Stimulated activated CD4-positive, alpha-beta T cell treated with anti-CD3 and anti-CD28 coated beads, Interleukin-2, amount 100 ng/mL, for 24 hours (primary cell): ENCODE measurements at regions not wholly inside any gene's neighbourhood (a gene's known extent, or its start where the extent isn't known, plus 50 kb on each side); places are given as distances from the start of the nearest gene placed in this dataset.
A peak's percentile ranks its signal among the peaks of the same experiment; 100 is the strongest.

Source experiments
- DNase-seq, 2 donors: peaks; one replicate each; pipeline ENCODE4 v3.0.0-alpha.2; 2020

DNA sequence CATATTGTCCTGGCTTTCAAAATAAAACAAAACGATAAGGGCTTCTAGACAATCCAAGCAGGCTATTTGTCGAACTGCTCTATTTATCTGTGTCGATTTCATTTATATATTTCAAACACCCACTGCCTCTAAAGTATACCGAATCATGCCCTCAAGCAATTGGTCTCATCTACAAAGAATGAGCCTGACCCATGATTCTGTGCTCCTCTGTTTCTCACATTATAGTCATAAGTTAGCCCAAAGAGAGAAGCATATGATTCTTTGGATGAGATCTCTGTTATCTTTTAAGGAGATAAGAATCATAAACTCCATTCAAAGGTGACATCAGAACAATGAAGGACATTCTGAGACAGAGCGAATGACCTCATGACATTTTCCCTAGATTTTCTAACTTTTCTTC, 191.1 kb downstream of the MAP2K6 start:
- no peak for DNase-seq

DNA sequence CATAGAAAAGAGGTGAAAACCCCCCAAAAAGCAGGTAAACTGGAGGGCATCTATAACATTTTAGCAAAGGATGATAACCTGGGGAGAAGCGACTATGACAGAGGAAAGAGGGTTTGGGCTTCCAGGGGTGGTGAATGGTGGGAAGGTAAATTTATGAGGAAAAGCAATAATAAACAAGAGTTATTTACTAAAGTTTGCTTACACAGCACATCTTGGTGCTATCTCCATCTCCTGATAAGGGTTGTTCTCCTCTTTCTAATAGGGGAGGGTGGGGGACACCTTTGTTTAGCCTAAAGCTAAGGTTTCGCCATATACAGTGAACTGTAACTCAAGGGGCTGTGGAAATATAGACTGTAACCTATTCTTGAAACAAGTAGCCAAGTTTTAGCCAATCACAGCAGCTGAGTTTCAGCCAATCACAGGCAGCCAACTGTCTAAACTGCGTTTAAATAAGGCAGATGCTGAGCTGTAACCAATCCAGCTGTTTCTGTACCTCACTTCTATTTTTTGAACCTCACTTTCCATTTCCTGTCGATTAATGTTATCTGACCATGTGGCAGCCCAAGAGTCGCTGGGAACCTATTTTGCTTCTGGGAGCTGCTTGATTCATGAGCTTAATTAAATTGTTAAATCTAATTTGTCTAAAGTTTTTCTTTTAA, 191.8 kb downstream of the MAP2K6 start:
- no peak for DNase-seq

DNA sequence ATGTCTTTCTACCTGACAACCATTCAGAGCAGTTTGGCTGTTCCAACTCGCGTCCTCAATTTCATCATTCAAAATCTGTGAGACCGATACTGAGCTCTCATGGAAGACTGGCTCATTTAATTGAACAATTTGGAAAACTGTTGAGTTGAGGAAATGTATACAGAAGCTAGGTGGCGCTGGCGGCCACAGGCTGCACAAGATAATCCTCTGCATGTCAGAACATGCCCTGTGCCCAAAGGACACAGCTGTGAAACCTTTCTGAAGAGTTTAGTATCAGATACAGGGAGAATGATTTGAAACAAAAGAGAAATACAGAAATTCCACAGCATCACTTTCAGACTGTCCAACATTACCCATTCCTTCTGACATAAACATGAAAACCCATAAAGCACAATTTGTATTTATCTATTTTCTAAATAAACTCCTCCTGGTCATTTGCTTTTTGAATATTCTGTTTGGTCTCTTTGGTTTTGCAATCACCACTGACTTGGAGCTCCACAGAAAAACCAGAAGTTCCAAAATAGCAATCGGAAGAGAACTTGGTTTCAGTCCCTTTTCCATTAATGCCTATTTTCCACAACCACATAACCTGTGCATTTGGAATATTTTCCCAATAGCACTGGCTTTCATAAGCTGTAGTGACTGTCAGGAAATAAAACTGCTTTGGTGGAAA, 192.8 kb downstream of the MAP2K6 start:
- DNase-seq: peak; percentile 17 to 35

DNA sequence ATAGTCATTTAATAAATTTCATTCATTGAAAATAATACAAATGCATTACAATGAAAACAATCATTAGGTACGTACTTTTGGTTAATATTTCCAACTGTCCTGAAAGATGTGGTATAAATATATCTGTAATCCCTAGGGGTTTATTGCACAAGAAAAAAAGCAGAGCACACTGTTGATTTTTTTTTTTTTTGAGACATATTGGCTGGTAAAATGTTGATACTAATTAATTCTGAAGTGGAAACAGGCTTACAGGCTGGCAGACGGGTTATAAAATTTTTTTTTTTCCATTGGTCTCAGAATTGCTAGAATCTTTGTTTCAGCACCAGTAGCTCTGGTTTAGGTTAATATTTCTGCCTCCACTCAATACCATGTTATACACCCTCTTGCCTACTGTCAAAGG, 193.6 kb downstream of the MAP2K6 start:
- DNase-seq: no peak

DNA sequence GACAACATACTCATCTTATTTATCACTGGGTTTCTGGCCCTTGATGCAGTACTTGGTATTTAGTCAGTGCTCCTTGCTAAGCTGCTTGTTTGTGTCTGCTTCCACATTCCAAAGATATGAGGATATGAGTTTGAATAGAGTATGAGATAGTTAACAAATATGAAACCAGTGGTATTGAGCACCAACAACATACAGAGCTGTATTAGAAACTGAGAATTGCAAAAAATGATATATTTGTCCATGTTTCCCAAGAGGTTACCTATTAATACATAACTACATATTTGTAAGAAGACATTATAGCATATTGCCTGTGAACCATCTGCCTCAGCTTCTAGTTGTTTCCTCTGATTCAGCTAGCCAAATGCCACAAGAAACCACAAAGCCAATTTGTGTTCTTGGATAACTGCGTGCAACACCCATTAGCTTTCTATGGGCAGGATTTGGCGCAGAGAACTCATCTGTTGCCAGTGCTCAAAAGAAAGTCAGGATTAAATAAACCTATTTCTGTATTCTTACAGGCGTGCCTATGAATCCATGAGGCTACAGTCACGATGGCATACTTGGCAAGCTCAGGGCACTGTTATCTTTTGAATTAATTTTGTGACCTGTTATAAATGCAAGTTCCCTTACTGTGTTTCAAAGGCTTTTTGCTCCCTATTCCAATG, 194.4 kb downstream of the MAP2K6 start:
- no peak for DNase-seq

DNA sequence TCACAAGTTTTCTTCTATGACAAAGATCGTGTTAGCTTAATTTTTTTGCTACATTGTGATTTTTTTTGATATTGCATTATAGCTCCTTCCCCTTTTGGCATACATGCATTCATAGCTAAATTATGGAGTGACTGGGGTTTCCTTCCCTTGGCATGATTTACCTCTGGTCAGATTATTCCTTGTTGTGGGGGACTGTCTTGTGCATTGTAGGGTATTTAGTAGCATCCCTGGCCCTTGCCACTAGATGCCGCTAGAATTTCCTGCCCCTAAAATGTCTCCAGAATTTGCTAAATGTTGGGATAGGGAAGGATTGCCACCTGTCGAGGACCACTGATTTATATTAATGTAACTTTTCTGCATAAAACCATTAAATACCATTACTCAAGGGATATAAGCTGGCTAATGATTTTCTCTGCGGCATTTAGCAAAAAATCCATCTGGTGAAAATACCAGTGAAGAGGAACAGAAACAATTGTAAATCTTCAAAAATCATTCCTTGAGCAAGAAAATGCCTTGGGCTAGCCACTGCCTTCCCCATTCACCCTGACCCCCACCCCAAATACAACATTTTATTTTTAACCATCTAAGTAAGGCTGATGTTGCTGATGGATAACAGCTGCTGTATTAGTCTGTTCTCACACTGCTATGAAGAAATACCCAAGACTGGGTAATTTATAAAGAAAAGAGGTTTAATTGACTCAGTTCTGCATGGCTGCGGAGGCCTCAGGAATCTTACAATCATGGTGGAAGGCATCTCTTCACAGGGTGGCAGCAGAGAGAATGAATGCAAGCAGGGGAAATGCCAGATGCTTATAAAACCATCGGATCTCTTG, 195.2 kb downstream of the MAP2K6 start:
- DNase-seq: no peak

DNA sequence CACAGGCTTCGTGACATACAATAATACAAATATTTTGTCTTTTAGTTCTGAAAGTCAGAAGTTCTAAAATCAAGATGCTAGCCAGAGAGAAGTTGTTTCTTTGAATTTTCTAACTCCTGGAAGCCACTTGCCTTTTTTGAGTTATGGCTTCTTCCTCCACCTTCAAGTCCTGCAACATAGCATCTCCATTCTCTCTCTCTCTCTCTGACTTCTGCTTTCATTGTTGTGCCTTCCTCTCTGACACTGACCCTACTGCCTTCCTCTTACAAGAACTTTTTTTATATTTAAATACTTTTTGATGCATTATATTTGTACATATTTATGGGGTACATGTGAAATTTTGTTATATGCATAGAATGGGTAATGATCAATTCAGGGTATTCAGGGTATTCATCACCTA, 205.9 kb downstream of the MAP2K6 start:
- no peak for DNase-seq

DNA sequence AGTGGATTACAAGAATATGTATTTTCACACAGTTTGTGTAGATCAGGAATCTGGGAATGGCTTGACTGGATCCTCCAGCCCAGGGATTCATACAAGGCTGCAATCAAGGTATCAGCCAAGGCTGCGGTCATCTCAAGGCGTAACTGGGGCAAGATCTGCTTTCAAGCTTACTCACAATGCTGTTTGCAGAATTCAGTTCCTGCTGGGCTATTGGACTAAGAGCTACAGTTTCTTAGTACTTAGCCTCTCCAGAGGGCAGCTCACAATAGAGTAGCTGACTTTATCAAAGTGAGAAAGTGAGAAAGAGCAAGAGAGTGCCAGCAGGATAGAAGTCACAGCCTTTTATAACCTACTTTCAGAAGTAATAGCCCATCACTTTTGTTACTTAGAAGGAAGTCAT, 211.0 kb downstream of the MAP2K6 start:
- DNase-seq: no peak

DNA sequence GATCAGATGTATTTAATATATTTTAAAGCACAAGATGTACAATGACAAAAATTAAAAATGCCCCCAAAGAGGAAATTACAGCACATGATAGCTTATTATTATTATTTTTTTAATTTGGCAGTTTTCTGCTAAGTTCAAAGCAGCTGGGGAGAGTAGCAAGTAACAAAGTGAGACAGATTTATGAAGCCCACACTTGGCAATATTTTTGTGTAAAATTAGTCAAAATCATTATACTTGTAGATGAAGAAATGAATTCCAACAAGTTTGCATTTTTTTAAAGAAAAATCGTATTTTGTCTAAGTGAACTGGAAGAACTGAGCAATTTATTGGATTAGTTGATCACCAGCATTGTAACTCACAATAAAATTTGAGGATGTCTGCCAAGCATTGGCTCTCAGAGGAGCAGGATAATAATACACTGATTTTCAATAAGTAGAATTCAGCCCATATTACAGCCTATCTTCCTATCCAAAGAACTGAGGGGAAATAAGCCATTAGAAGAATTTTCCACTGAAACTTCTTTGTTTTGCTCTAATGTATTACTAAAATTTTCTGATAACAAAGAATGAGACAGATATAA, 215.6 kb downstream of the MAP2K6 start:
- DNase-seq: no peak

DNA sequence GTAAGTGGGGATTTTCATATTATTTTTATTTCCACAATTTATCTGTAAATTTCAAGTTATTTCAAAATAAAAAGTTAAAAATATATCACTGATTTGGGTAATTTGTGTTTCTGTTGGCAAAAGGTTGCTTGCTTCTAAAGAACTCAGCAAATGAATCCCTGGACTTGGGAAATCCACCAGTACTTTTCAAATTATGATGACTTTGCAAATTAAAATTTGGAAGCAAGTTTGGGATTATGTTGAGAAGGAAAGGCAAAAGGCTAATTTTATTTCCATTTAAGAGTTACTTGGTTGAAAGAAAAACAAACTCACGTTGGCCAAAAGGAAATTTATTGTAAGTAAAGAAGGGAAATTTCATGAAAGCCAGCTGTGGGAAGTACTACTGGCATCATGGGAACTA, 220.3 kb downstream of the MAP2K6 start:
- no peak for DNase-seq

DNA sequence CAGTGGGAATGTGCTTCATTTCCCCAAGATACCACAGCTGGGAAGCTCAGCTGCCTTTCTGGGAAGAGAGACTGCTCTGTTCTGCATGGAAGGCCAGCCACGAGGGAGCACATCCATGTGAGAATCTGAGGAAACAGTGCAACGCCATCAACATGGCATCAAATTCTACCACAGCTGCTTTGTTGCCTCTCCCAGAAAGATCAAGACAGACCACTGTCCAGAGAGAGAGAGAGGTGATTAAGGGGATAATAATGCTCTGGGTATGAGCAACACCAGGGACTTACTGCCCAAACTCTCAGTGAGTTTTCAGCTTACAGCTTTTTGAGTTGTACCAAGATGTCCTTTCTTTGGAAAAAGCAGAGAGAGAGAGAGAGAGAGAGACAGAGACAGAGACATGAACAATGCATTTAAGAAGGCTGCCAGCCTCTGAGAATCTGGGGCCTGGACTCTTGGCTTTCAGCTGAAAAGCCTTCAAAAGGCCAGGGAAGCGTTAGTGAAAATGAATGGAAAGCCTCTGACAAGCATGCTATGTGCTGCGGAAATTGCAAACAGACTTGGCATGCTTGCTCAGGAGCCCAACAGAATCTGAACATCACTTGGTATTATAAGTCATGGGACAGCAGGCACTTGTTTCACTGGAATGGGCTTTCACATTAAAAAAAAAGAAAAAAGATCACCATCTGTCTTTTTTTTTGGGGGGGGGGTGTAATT, 223.1 kb downstream of the MAP2K6 start:
- DNase-seq: no peak

DNA sequence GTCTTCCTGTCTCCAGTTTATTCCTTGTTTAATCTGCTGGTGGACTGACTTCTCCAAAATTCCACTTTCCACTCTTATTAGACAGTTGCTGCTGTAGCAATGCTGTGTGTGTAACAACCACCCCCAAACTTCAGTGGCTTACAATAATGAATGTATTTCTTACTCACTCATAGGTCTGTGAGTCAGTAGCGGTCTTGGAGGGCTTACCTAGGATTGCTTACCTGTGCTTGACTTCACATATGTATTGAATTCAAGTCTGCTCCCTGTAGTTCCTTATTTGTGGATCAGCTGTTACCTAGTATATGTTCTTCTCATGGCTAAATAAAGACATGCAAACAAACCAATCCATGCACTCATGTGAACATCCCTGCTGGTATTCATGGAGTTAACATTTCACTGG, 224.6 kb downstream of the MAP2K6 start:
- DNase-seq: no peak

DNA sequence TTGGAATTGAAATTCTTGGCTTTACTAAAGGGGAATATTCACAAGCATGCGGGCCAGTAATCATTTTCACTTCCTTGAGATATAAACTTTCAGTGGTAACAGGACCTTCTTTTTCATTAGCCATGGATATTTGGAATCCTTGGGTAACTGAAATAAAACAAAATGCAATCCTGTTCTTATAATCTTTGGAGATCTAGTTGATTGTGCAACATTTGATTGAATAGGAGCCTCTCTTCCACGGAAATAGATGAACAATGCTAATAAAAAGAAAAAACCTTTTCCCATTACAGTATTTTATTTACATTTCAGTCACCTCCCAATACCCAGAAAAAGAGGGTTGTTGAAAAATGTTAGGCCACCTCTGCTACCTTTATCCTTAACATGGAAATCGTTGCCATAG, 225.6 kb downstream of the MAP2K6 start:
- DNase-seq: no peak

DNA sequence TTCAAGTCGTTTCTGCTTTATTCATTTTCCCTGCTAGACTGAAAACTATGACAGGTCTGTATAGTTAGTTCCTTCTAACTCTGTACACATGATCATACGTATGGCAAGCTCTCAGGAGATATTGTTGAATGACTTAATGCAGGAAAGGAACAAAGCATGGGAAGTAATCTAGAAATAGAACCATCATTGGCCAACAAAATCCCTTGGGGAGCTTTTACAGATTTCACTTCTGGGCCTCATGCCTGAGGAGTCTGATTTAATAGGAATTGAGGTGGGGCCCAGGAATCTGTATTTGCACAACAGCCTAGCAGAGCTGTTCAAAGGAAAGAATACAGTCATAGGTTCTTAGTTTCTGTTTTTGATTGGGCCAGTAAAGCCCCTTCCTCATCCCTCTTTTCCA, 229.2 kb downstream of the MAP2K6 start:
- no peak for DNase-seq

DNA sequence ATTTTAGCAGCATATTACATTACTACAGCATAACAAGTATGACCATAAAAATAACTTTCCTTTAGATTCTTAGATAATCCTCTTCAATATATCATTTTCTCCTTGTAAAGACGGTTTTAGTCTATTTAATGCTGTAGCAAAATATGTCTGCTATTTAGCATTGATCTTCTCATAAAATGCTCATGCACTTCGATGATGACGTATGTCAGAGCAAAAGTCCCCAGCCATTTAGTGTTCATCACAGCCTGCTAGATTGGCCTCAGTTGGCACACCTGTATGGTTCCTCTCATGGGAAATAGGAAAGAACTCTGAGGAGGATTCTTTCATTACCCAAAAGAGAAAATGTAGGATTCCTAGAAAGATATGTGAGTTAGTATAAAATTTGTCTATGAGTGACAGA, 232.2 kb downstream of the MAP2K6 start:
- no peak for DNase-seq

DNA sequence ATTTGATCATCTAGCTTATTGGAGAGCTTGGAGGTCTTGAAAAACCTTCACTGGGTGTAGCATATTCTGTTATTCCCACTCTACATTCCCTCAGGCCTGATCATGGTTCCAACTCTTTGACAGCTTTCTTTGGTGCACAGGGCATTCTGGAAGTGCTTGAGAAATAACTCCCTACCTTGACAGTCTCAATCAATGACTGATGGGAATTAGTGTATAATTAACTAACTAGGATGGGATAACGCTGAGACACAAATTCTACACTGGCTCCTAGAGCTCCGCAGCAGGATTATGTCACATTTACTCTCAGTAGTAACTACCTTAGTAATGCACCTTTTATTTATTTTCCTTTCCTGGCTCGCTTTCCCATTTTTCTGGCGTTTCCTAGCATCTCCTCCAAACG, 236.4 kb downstream of the MAP2K6 start:
- no peak for DNase-seq

DNA sequence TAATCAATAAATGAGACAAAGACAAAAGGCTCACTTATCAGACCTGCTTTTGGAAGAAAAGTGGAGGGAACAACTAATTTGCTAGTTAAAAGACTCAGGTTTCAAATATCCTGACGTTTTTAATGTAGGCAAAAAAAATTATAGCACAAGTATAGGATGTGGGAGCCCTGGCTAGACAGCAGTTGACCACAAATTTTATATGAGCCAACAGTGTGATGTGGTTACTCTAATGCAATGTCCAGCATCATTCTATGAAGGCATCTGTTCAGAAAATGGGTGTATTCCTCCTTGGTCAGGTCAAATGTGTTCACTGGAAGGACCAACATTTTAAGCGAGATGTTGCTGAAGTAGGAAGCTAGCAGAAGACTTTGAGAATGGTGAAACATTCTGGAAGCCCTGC, 237.4 kb downstream of the MAP2K6 start:
- no peak for DNase-seq

DNA sequence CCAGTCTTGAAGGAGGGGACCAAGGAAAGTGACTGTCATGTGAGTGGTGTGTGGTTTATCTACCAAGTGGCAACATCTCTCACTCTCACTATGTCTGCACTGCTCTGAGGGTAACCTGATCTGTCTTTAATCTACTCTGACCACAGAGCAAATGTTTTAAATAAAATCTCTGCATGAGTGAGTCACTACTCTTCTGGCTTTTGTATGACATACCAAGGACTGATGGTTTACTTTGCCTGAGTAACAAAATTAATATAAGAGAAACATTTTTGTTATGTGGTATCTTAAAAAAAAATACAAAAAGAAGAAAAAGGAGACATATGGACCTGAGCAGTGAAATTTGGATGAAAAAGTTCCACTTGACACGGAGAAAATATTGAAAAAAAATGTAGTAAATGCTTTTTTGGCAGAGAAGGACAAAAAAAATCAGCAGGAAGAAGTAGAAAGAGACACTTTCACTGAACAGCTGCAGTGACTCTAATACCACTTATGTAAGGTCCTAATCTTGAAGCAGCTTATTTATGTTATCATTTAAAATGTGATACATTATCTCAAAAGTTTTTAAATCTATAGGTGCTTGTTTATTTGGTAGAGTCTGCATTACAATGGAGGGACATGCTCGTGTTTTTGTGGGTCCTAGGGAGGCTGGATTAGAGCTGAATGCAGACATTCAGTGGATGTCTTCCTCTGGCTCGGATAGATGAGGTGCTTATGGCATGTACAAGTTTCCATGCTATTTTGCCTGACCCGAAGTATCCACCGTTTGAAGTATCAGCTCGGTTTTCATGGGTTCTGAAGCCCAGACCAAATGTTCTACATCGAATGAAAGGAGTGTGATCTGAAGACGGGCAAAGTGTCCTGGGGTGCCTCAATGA, 240.7 kb downstream of the MAP2K6 start:
- no peak for DNase-seq

DNA sequence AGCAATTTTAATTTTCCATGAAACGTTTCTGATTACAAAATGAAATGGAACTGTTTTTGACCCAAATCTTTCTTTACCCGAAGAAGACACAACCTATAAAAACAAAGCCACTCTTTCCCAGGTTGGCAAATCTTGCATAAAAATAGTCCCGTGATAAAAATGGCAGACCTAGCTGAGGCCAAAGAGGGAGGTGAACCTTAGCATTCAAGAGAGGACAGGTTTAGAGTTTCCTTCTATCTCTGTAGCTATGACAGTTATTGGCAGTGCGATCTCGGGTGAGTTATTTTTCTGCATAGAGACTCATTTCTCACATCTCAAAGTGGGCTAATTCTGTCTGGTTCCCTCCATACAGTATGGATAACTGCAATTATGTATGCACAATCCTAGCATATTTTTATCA, 241.4 kb downstream of the MAP2K6 start:
- no peak for DNase-seq

DNA sequence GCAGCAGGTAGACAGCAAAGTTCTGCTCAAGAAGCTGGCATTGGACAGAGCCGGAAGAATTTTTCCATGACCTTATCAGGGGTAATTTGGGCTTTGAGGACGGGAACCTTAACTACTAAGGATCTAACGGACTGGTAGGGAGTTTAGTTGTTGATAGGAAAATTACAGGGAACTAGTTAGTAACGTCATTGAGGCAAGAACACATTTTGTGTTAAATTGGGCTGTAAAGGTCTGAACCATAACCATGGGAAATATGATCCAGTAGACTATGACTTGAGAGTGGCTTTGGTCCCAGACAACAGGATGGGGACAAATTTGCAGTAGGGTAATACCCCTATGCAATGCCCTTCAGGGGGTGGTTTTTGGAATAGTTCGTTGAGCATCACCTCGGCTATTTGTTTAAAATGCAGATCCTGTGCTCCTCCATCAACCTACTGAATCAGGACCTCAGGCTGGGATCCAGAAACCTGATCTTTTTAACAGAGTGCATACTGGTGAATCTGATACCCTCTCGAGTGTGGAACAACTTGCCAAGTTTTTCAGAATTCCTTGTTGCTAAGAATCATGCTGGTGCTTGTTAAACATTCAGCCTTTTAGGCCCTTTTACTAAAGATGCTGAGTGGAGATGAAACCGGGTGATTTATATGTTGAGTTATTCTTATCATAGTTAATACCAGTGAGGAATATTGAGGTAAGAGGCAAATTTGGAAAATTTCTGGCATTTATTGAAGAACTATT, 255.1 kb downstream of the MAP2K6 start:
- DNase-seq: no peak

DNA sequence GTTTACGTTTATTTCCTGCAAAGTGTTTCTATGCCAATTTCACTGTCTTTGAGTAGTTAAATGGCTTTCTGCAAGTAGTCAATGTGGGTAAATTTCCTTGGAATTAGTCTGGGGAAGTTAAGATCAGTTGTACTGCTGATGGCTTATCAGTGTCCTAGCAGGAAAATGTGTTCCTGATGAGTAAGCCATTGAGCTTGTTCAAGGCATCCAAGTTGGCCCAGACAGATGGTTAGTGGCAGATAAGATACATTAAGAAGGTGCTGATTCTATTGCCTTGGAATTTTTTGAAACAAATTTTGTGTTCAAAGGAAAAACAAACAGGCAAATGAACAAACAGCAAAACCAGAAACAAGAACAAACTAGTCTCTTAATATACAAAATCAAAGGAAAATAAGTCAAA, 258.4 kb downstream of the MAP2K6 start:
- no peak for DNase-seq
